ENCODE measurements at regions not wholly inside any gene's neighbourhood (a gene's known extent, or its start where the extent isn't known, plus 50 kb on each side); places are given as distances from the start of the nearest gene placed in this dataset.

DNA sequence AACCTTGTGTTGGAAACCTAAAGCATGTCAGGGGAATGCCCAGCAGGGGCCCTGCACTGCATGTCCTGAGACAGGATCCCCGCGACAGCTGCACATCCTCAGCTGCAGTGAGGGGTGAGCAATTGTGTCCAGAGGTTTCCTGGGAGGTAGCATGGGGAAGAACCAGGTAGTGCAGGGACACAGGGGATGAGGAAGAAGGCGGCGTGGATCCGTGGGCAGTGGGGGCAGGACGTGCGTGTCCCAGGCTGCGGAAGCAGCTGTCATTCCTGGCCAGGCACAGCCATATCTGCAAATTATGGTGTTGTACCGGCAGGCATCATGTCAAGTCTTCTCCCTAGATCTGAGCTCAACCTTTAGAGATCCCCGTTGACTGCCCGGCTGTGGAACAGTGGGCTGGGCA, 238.2 kb upstream of the MYT1L start:
- no peak for DNase-seq (ENCODE audit: low spot score)

DNA sequence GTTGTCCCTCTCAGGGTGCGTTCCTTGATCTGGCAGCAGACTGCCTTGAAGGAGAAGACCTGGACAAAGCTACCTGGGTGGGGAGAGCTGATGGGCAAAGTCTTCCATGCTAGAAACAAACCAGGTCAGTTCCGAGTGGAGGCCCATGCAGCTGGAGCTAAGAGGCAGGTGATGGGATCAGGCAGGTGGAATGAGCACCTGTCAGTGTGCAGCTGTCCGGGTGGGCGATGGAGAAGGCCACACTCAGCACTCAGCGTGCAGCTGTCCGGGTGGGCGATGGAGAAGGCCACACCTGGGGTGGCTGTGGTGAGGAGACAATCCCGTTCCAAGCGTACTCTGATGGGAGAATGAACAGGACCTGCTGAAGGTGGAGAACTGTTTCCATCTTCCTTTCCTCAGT, 237.3 kb upstream of the MYT1L start:
- no peak for DNase-seq (ENCODE audit: low spot score)

DNA sequence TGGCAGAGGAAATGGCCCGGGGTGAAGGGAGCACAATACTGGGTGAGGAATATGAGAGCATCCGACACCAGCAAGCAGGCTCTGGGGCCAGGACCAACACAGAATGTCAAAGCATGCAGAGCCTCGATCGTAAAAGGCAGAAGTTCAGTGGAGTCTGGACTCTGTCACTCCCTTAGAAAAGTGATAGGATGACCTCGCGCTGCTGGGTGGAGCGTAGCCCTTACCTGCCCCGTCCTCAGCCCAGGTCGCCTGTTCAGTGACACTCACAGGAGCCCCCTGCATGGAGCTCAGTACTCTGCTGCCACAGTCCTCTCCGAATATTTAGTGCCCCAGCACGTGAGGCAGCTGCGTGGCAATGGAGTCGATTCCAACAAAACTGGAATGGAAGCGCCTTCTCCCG, 236.7 kb upstream of the MYT1L start:
- no peak for DNase-seq (ENCODE audit: low spot score)

DNA sequence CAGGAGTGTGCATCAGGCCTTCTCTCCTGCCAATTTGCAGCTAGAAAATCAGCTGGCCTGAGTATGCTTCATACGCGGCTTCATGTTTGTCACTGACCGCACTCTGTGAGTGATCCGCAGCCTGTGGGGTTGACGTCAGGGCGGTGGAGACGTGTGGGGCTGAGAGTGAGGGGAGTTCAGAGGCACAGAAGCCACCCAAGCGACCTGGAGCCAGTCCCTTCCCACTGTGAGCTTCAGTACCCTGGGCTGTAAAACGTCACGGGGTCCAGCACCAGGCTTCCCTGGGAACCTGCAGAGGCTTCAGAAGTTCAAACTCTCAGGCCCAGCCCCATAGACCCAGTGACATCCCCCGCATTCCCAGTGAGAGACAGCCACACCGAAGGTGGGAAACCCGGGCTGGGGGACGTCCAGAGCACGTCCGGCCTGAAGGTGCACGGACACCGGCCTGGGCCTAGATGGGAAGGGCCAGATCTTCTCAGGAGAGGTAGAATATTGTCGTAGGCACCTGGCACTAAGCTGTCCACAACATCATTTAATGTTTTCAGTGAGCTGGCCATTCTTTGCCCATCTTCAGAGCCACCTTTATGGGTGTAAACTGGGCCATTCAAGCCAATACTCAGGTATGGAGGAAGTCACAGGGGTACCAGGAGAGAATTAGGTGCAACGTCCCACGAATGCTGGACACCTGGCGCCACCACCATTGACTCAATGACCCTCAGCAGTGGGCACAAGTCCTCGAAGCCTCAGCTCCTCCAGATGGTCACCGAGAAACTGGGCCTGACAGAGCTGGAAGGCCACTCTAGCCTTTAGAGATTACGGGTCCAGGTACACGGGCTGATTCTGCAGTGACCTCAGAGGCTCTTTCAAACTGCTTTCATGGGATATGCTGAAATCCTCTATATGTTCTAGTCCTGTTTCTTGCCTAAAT, 235.6 kb upstream of the MYT1L start:
- no peak for DNase-seq (ENCODE audit: low spot score)

DNA sequence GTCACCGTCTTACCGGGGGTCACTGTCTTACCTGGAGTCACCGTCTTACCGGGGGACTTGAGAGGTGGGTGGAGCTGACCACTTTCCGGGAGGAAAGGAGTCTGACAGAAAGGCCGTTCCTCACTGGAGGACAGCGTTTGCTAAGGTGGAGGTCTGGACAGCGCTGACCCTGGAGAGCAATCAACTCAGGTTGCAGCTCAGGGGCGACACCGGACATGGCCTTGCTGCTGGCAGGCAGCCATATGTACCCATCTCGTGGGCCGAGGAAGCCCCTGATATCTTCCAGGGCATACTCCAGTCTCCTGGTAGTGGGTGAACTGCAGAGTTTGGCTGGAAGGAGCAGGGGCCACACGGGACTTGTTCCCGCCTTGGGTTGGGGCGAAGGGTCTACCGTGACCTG, 234.6 kb upstream of the MYT1L start:
- DNase-seq (ENCODE audit: low spot score): no peak

DNA sequence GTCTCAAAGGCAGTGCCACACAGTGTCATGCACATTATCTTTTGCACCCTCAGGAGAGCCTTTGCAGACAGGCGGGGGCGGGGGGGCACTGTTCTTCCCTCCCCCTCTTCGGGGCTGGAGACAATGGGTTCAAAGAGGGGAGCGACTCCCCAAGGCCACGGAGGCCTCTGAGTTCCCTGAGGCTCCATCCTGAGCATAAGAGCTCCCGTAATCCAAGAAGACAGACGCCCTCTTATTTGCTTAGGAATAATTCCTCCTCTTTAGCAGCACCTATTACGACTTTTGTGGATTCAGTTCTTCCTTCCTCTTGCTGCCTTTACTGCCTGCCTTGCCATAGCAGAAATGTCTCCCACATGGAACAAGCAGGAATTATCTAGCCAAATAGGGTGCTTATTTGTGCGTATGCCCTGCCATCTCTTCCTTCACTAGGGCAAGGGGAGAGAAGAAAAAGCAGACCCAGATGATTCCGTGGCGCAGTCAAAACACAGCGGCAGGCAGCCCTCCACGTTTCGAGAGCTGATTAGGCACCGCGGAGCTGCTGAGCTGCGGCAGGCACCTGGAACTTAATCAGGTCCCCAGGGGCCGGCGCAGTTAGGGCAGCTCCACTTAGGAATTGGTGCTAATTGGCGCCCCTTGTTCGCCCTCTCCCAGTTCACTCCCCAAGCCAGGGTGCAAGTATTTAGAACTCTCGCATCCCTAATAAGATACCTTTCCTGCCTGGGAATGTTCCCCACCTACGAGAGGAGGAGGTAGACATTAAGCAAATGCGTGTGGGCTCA, 233.4 kb upstream of the MYT1L start:
- DNase-seq (ENCODE audit: low spot score): peak; percentile 45

DNA sequence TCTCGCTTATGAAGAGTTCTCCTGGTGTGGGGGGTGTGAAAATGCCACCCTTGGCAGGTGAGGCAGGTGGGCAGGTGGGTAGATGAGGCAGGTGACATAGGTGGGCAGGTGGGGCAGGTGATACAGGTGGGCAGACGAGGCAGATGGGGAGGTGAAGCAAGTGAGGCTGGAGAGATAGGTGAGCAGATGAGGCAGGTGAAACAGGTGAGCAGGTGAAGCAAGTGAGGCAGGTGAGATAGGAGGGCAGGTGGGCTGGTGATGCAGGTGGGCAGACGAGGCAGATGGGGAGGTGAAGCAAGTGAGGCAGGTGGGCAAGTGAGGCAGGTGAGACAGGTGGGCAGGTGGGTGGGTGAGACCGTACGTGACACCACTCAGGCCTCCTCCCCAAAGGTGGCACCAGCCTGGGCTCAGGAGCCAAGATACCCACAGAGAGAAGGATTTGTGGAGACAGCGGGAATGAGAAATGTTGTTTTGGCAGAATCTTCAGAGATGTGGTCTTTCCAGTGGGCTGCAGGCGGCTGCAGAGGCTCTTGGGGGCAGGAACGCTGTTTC, 232.3 kb upstream of the MYT1L start:
- no peak for DNase-seq (ENCODE audit: low spot score)

DNA sequence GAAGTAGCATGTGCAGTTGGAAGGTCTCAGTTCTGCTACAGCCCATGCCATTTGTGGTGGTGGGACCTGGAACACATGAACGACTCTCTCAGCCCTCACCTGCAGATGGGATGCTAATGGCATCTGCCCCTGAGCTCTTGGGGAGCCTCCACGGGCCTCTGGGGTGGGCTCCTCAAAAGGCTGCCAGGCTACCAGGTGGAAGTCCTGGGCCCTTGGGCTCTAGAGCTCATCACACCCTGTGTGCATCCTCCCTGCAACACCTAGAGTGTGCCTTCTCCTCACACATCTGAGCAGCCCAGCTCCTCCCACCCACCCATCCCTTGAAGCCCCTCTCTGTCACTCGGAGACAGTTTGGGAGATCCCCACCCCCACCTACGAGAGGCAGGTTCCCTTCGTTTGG, 231.8 kb upstream of the MYT1L start:
- DNase-seq (ENCODE audit: low spot score): no peak

DNA sequence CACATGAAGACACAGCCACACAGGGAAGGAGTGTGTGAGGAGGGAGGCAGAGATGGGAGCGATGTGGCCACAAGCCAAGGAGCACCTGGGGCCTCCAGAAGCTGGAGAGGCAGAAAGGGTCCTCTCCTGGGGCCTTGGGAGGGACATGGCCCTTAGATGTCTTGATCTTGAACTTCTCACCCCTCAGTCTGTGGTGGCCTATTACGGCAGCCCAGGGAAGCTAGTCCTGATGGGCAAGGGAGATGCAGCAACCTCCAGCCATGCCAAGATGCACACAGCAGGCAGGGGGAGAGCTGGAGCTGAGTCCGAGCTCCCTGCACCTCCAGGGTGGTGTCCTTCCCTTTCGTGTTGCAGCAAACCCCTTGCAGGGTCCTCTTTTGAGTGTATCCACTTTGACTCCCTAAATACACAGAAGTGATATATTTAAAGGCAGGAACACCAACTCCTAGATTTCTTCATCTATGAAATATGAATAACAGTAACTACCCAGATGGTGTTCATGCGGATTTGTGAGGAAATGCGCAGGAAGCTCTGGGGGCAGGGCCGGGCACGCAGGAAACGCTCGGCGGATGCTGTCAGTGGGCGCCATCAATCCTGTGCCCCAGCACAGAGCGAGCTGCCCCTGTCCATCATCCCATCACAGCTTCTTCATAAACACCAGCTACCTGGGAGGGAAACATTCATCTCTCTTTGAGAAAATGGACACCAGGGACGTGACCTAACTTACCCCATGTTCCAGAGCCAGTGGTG, 230.4 kb upstream of the MYT1L start:
- DNase-seq (ENCODE audit: low spot score): no peak

DNA sequence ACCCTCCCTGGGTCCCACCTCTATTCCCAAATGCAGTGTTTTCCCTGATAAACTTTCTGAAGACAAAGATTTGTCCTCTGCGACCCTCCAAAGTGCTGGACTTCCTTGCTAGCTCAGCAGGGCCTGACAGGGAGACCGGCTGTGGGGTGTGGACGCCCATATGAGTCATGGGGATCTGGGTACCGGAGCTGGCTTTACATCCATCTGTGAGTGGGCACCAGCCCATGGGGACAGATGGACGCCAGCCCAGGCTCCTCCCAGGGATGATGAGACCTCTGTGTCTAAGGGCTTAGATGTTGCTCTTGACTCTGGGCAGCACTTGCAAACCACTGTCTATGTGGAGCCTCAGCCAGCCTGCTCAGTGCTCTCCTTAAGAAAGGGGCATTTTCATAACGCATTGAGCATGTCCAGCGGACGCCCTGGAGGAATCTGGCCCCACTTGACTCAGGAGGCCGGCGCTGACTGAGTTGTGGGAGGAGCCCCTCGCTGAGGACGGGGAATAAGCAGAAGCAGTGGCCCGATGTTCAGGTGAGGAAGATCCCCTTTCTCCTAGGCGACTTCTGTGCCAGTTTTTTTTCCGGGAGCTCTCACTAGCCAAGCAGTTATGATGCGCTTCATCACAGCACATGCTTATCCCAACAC, 229.4 kb upstream of the MYT1L start:
- DNase-seq (ENCODE audit: low spot score): no peak

DNA sequence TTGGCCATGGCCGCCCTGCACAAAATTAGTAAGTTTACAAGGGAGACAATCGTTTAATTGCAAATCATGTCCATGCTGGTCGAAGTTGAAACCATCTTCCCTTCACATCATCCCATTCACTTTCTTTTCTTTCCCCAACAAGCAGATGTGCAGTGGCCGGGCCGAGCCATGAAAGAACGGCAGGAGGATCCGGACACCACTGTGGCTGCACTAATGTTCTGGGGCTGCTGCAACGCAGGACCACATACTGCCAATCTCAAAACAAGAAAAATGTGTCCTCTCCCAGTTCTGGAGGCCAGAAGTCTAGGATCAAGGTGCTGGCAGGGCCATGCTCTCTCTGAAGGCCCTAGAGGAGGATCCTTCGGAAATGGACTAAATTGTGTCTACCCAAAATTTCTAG, 227.4 kb upstream of the MYT1L start:
- no peak for DNase-seq (ENCODE audit: low spot score)

DNA sequence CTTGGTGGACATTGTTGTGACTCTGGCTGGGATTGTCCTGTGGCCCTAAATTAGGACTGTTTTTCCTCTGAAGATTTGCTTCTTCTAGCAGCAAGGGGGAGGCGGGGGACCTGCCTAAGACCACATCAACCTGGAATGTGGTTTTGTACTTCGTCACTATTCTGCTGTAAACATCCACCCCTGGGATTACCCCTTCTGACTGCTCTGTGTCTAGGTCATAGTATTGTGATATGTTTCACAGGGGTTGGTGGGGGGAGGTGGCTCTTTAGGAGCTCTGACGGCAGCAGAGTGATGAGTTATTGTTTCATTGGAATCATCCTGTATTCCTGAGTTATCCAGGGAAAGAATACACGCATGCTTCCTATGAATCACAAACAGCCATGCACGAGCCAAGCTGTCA, 226.4 kb upstream of the MYT1L start:
- no peak for DNase-seq (ENCODE audit: low spot score)

DNA sequence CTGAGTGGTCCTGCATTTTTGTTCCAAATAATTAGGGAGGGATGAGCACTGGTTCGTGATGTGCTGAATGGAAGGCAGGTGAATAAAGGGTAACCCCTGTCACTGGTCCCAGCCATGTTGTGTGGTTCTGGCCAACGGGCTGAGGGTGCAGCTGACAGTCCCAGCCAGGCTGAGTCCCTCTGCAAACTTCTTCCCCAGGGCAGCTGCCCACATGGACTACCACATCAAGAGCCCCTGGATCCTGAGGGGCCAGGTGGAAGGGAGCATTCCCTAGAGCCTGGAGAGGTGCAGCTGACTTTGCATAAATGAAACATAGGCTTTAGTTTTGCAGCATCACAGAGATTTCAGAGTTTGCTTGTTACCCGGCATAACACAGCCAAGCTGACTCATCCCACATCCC, 219.8 kb upstream of the MYT1L start:
- DNase-seq (ENCODE audit: low spot score): no peak

DNA sequence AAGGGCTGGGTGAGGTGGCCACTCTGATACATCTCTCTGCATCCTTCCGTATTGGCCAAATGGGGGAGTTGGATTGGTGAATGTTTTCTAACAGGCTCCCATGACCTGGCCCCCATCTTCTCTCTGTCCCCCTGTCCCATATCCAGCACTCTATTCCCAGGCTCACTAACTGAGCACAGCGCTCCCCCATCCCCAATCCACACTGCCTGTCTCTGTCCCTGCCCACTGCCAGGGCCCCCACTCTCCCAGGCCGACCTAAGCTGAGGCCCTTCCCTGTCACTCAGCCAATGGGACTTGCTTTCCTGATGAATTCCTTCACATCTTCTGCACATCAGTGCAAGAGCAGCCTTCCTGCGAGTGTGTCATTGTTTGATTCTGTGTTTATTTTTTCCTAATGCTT, 216.8 kb upstream of the MYT1L start:
- DNase-seq (ENCODE audit: low spot score): no peak

DNA sequence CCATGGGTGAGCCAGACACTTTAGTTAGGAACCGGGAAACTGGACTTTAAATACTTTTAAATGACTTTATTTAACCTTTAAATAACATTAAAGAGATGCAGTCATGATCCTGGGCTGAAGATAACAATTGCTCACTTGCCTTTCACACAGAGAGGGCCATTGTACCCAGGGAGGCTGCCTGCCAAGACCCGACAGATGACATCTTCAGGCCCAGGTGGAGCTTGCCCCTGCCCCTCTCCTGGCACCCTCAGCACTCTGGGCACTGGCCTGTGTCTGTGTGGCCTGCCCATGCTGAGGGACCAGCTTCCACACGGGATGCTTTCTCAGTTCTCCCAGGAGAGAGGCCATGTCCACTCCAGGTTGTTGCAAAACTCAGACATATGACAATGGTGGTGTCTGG, 216.4 kb upstream of the MYT1L start:
- DNase-seq (ENCODE audit: low spot score): no peak

DNA sequence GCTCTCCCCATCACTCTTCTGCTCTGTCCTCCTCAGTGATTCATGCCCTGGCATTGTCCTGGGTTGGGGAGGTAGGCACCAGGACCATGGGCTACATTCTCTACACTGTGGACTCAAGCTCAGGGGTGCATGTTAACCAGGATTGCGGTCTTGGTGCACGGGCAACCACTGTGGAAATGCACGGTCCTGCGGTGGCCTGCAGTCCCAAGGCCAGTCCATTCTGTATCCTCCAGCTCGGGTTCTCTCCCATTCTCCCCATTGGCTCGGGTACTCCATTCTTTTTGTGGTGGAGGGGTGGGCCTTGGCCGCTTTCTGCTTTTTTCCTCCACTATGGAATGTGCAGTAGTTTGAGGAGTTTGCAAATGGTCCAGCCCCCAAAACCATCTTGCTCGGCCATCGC, 215.0 kb upstream of the MYT1L start:
- DNase-seq (ENCODE audit: low spot score): no peak

DNA sequence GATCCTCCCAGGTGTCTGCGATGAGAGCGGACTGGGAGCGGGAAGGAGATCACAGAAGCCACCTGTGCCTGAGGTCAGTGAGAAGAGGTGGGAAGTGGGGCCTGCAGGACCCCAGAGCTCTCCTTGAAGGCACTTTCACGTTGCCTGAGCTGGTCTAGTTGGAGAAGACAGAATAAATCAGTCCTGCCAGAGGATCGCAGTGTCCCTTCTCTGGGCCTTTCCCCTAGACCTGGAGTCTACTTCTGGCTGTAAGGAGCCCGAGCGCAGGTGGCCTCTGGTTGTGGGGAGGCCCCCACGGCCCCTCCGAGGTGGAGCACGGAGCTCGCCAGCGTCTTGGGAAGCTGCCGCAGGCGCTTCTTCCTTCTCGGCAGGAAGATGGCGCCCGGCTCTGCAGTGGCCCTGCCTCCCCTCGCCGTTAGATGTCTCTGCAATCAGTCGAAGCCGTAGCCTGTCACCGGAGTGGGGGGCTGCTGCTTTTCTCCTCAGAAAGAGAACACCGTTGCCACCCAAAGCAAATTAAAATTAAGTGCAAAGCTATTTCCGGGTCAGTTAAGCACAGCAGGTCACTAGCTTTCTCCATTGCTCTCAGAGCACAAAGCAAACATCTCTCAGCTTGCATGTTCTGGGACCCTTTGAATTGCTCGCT, 212.0 kb upstream of the MYT1L start:
- DNase-seq (ENCODE audit: low spot score): peak; percentile 80

DNA sequence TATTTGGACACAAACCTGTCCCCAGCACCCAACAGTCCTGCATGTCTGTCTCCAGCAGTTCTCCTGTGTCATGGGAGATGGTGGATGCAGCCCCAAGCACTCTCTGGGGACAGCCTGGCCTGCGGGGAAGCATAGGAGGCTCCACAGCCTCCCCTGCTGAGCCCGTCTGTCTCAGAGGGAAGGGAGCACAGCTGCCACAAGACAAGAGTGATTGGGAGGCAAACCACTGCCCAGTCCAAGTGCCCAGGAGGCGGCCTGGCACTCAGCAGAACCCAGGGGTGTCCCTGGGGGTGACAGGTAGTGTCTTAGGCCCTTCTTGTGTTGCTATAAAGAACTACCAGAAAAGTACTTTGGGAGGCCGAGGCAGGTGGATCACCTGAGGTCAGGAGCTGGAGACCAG, 211.2 kb upstream of the MYT1L start:
- no peak for DNase-seq (ENCODE audit: low spot score)

DNA sequence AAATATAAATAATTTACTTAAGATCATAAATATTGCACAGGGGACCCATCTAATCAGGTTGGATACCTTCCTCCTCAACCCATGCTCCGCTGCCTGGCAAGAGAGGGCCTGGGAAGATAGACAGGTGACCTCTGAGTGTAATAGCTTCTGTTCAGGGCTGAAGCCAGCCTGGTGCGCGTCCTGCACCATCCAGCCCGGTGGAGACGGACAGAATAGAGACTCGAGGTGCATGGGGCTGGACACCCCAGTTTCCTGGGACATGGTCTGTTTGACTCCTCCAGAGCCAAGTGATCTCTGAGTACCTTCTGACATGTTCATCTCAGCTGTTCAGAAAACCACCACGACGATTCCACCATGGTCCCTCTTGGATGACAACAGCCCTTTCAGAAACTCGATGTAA, 209.3 kb upstream of the MYT1L start:
- DNase-seq (ENCODE audit: low spot score): no peak

DNA sequence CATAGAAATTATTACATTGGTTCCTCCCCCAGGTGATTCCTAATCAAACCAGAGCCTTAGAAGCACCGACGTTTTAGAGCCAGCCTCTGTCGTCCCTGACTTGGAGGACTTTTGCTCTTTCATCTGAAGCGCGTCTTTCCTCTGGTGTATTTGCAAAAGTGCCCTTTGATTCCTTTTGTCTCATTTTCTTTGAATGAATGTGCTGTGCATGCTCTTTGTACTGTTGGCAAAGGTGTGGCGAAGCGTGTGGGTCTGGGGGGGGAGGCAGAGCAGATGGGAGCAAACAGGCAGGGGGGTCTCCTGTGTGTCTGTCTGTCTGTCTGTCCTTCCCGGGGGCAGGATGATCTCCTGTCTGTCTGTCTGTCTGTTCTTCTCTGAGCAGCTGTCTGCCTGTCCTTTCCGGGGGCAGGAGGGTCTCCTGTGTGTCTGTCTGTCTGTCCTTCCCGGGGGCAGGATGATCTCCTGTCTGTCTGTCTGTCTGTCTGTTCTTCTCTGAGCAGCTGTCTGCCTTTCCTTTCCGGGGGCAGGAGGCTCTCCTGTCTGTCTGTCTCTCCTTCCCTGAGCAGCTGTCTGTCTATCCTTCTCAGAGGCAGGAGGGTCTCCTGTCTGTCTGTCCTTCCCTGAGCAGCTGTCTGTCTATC, 205.5 kb upstream of the MYT1L start:
- DNase-seq (ENCODE audit: low spot score): no peak

DNA sequence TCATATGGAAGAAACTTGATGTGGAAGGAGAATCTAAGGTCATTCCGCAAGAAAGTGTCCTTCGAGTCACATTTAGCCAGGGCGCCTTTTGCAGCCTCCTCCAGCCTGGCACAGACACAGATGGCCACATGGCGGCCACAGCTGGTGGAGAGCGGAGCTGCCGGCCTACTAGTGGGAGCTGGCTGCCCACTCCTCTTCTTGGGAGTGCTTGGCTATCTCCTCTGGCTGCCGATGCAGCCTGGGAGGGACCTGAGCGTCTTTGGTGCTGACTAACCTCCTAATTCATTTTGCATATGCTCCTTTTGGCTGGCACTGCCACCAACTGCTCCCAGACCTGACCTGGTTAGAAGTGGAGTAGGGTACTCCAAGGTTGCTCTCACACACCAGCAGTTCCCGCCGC, 199.3 kb upstream of the MYT1L start:
- DNase-seq (ENCODE audit: low spot score): no peak

Measured in iPS-NIHi11 (cell line).